IMR-90 (cell line): ENCODE measurements at regions not wholly inside any gene's neighbourhood (a gene's known extent, or its start where the extent isn't known, plus 50 kb on each side); places are given as distances from the start of the nearest gene placed in this dataset.

ENCODE experiments used
- ATAC-seq: fragments of 200-7000 bp; cut with Tn5 transposase; 2 replicates; pipeline ENCODE4 v1.9.1; 2020; ENCODE audit warnings: low read depth, mild to moderate bottlenecking, moderate library complexity
- BruUV-seq: library from RNA; stranded (reverse); fragments of 400-500 nt; replicated peaks from 2 replicates; lab custom pipeline; 2021; lab: Mats Ljungman, UMichigan
- CTCF ChIA-PET: fragments of 300-600 bp; formaldehyde crosslinking; extraction: SDS; loops from one replicate; lab custom pipeline; 2021; ENCODE audit warnings: antibody characterized with exemption; lab: Yijun Ruan, JAX
- POLR2A ChIA-PET: fragments of 300-600 bp; sonication (Branson Sonifier 250); formaldehyde crosslinking; loops from one replicate; lab custom pipeline; 2022; ENCODE audit warnings: antibody characterized with exemption; ENCODE audit not compliant: unreplicated experiment; lab: Charles Lee
- DNase-seq: peaks from one replicate; pipeline ENCODE4 v3.0.0; 2013
- H2AFZ ChIP-seq: replicated peaks from 2 replicates; pipeline ENCODE3; 2013; ENCODE audit warnings: low read length, mild to moderate bottlenecking; ENCODE audit not compliant: poor library complexity
- H2AK5ac ChIP-seq: 2 replicates; pipeline ENCODE4 v1.6.1; 2013; ENCODE audit warnings: low read depth, low read length, inconsistent platforms
- H2AK9ac ChIP-seq: replicated peaks from 2 replicates; pipeline ENCODE3; 2013; ENCODE audit warnings: mild to moderate bottlenecking, low read depth, low read length, moderate library complexity; ENCODE audit not compliant: poor library complexity
- H2BK120ac ChIP-seq: 2 replicates; pipeline ENCODE4 v1.6.1; 2013; ENCODE audit warnings: low read depth, low read length, inconsistent platforms
- H2BK15ac ChIP-seq: 3 replicates; pipeline ENCODE4 v1.6.1; 2013; ENCODE audit warnings: low read depth, low read length, inconsistent platforms
- H2BK20ac ChIP-seq: 2 replicates; pipeline ENCODE4 v1.6.1; 2013; ENCODE audit warnings: low read depth, mild to moderate bottlenecking, inconsistent platforms, low read length, moderate library complexity
- H2BK5ac ChIP-seq: 2 replicates; pipeline ENCODE4 v1.6.1; 2013; ENCODE audit warnings: mild to moderate bottlenecking, low read depth, low read length, inconsistent platforms; ENCODE audit not compliant: poor library complexity, severe bottlenecking
- H3K14ac ChIP-seq: replicated peaks from 2 replicates; pipeline ENCODE4 v1.6.1; 2013; ENCODE audit warnings: low read depth, low read length, inconsistent platforms
- H3K18ac ChIP-seq: 2 replicates; pipeline ENCODE4 v1.6.1; 2013; ENCODE audit warnings: low read depth, low read length, control low read depth
- H3K23ac ChIP-seq: 2 replicates; pipeline ENCODE4 v1.6.1; 2013; ENCODE audit warnings: low read depth, low read length, inconsistent platforms
- H3K27ac ChIP-seq: 2 replicates; pipeline ENCODE4 v1.5.1; 2013; ENCODE audit warnings: mild to moderate bottlenecking, control low read depth, low read length; ENCODE audit not compliant: insufficient read depth
- H3K27me3 ChIP-seq: 2 replicates; pipeline ENCODE4 v1.6.1; 2013; ENCODE audit warnings: low read length; ENCODE audit not compliant: control insufficient read depth, insufficient read depth
- H3K36me3 ChIP-seq: 2 replicates; pipeline ENCODE4 v1.6.1; 2013; ENCODE audit warnings: low read length, mixed read lengths; ENCODE audit not compliant: control insufficient read depth, insufficient read depth
- H3K4ac ChIP-seq: 2 replicates; pipeline ENCODE4 v1.6.1; 2013; ENCODE audit warnings: low read depth, low read length, inconsistent platforms
- H3K4me1 ChIP-seq: 2 replicates; pipeline ENCODE4 v1.6.1; 2013; ENCODE audit warnings: low read length, mixed read lengths; ENCODE audit not compliant: control insufficient read depth, insufficient read depth
- H3K4me2 ChIP-seq: 2 replicates; pipeline ENCODE4 v1.6.1; 2013; ENCODE audit warnings: low read depth, mild to moderate bottlenecking, control low read depth, low read length, moderate library complexity
- H3K4me3 ChIP-seq: 2 replicates; pipeline ENCODE4 v1.5.1; 2013; ENCODE audit warnings: low read depth, mild to moderate bottlenecking, control low read depth, low read length, moderate library complexity; ENCODE audit not compliant: insufficient read depth
- H3K56ac ChIP-seq: 2 replicates; pipeline ENCODE4 v1.6.1; 2013; ENCODE audit warnings: low read length, inconsistent platforms; ENCODE audit not compliant: insufficient read depth; ENCODE audit errors: extremely low read depth
- H3K79me1 ChIP-seq, 2 experiments: 2 replicates each; pipeline ENCODE4 v1.6.1; 2013; ENCODE audit warnings: low read length in 2 of 2, inconsistent platforms in 1 of 2, low read depth in 1 of 2
- H3K9ac ChIP-seq: 2 replicates; pipeline ENCODE4 v1.6.1; 2013; ENCODE audit warnings: low read depth, low read length, control low read depth
- H3K9me1 ChIP-seq: 2 replicates; pipeline ENCODE4 v1.6.1; 2013; ENCODE audit warnings: low read length, inconsistent platforms; ENCODE audit not compliant: insufficient read depth
- H3K9me3 ChIP-seq: 2 replicates; pipeline ENCODE4 v1.6.1; 2013; ENCODE audit warnings: low read length; ENCODE audit not compliant: control insufficient read depth, insufficient read depth
- H4K20me1 ChIP-seq: 2 replicates; pipeline ENCODE4 v1.6.1; 2013; ENCODE audit warnings: low read length, inconsistent platforms; ENCODE audit not compliant: insufficient read depth
- H4K5ac ChIP-seq: 2 replicates; pipeline ENCODE4 v1.6.1; 2013; ENCODE audit warnings: mild to moderate bottlenecking, low read depth, low read length, control low read depth
- H4K8ac ChIP-seq, 2 experiments: 2 replicates each; pipeline ENCODE4 v1.6.1; 2013; ENCODE audit warnings: low read depth in 2 of 2, low read length in 2 of 2, control low read depth in 1 of 2, inconsistent platforms in 1 of 2
- H4K91ac ChIP-seq: 2 replicates; pipeline ENCODE4 v1.6.1; 2013; ENCODE audit warnings: low read depth, low read length, inconsistent platforms; ENCODE audit not compliant: insufficient read depth
- BHLHE40 ChIP-seq: fragments of 150-350 bp; IDR thresholded peaks from 2 replicates; pipeline ENCODE4 v1.6.1; 2016; ENCODE audit warnings: mild to moderate bottlenecking, low read depth, low read length
- CEBPB ChIP-seq: IDR thresholded peaks from 2 replicates; pipeline ENCODE4 v1.6.1; 2012; ENCODE audit warnings: low read depth, low read length, improper control_type of control experiment
- CHD1 ChIP-seq: IDR thresholded peaks from 2 replicates; pipeline ENCODE4 v1.6.1; 2012; ENCODE audit warnings: low read depth, low read length, improper control_type of control experiment
- FOS ChIP-seq: fragments of 150-350 bp; IDR thresholded peaks from 2 replicates; pipeline ENCODE4 v1.6.1; 2016; ENCODE audit warnings: low read depth, low read length
- MAFK ChIP-seq: IDR thresholded peaks from 2 replicates; pipeline ENCODE4 v1.6.1; 2012; ENCODE audit warnings: low read depth, low read length, improper control_type of control experiment
- MAZ ChIP-seq: IDR thresholded peaks from 2 replicates; pipeline ENCODE4 v1.6.1; 2012; ENCODE audit warnings: low read depth, mild to moderate bottlenecking, low read length, improper control_type of control experiment, moderate library complexity, borderline replicate concordance
- MXI1 ChIP-seq: IDR thresholded peaks from 2 replicates; pipeline ENCODE4 v1.6.1; 2012; ENCODE audit warnings: low read depth, mild to moderate bottlenecking, low read length, moderate library complexity, borderline replicate concordance
- NFE2L2 ChIP-seq: fragments of 150-350 bp; IDR thresholded peaks from 2 replicates; pipeline ENCODE4 v1.6.1; 2016; ENCODE audit warnings: low read depth, mild to moderate bottlenecking, low read length
- POLR2A ChIP-seq: IDR thresholded peaks from 2 replicates; pipeline ENCODE4 v1.6.1; 2012; ENCODE audit warnings: mild to moderate bottlenecking, low read depth, low read length
- RAD21 ChIP-seq: IDR thresholded peaks from 2 replicates; pipeline ENCODE4 v1.6.1; 2012; ENCODE audit warnings: low read length, improper control_type of control experiment
- RCOR1 ChIP-seq: IDR thresholded peaks from 2 replicates; pipeline ENCODE4 v1.6.1; 2012; ENCODE audit warnings: mild to moderate bottlenecking, low read length, improper control_type of control experiment; ENCODE audit not compliant: insufficient replicate concordance
- RFX5 ChIP-seq: IDR thresholded peaks from 2 replicates; pipeline ENCODE4 v1.8.0; 2012; ENCODE audit warnings: low read depth, mild to moderate bottlenecking, low read length, moderate library complexity
- SMC3 ChIP-seq: fragments of 150-350 bp; IDR thresholded peaks from 2 replicates; pipeline ENCODE4 v1.6.1; 2016; ENCODE audit warnings: low read depth, mild to moderate bottlenecking, antibody characterized with exemption, low read length, moderate library complexity
- WGBS, 2 experiments: methylation state at CpG; one replicate each; pipeline versions ENCODE4 v1.1.5 to v1.1.7; 2013; ENCODE audit warnings: missing lambda C conversion rate in 2 of 2; ENCODE audit not compliant: insufficient read length in 1 of 2; ENCODE audit errors: extremely low coverage in 2 of 2; 5-methylcytosine and 5-hydroxymethylcytosine counted together
- dilution Hi-C: fragments of 300-500 bp; cut with HindIII; formaldehyde crosslinking; loops from one replicate; pipeline ENCODE4 v1.14.3; 2018; ENCODE audit warnings: low sequenced_read_pairs; ENCODE audit not compliant: unreplicated experiment
- in situ Hi-C: fragments of 300-500 bp; cut with MboI; formaldehyde crosslinking; loops from 3 replicates; pipeline ENCODE4 v1.14.3; 2019; ENCODE audit warnings: low sequenced_read_pairs, inconsistent platforms, mixed read lengths
- intact Hi-C: fragments of 100-400 bp; cut with micrococcal nuclease; formaldehyde crosslinking; loops from 2 replicates; pipeline ENCODE4 v1.10.0; 2022
- TF ChIP-seq, protein P1 (sequence below): fragments of 150-350 bp; IDR thresholded peaks from 2 replicates; pipeline ENCODE4 v1.6.1; 2016; ENCODE audit warnings: low read depth, mild to moderate bottlenecking, low read length, moderate library complexity, borderline replicate concordance
- TF ChIP-seq, protein P2 (sequence below): fragments of 150-350 bp; IDR thresholded peaks from 2 replicates; pipeline ENCODE4 v1.6.1; 2017; ENCODE audit warnings: mild to moderate bottlenecking, antibody characterized with exemption, low read length, low read depth
- TF ChIP-seq, protein P3 (sequence below): conservative IDR thresholded peaks from 2 replicates; pipeline ENCODE4 v1.5.1; 2012; ENCODE audit warnings: mild to moderate bottlenecking, low read depth, low read length, improper control_type of control experiment

GRCh38 chr5:57939771-57940170, 457.2 kb upstream of the ACTBL2 start:
- no peak overlapping the region for H3K9ac ChIP-seq
- no peak overlapping the region for H2AK9ac ChIP-seq
- ATAC-seq: no peak
- no peak overlapping the region for H3K18ac ChIP-seq
- no peaks in the 10 kb centered on the region for H3K27me3 ChIP-seq
- no peaks in the 10 kb centered on the region for H3K79me1 ChIP-seq
- H2BK20ac ChIP-seq: no peak overlapping the region
- no TSS peak for BruUV-seq
- H3K9me3 ChIP-seq: no peaks in the 10 kb centered on the region
- WGBS, 2 experiments: 100% methylated on average over 1 of the region's 3 CpGs; no CpG with 5 or more reads in 1 of the 2 experiments
- no peaks in the 10 kb centered on the region for H3K36me3 ChIP-seq
- H3K4ac ChIP-seq: no peak overlapping the region
- no peak overlapping the region for H3K14ac ChIP-seq
- no peak overlapping the region for H2BK120ac ChIP-seq
- no peaks in the 10 kb centered on the region for H4K20me1 ChIP-seq
- H3K4me1 ChIP-seq: no peaks in the 10 kb centered on the region; the same call in 1 of the 2 replicates
- no peak overlapping the region for H4K5ac ChIP-seq
- DNase-seq: no peak
- H2BK15ac ChIP-seq: no peak overlapping the region
- H2AK5ac ChIP-seq: no peak overlapping the region
- dilution Hi-C loops (no loop called here), in situ Hi-C loops (no loop called here), intact Hi-C loops (no loop called here)
- no peak overlapping the region for H3K56ac ChIP-seq
- ChIA-PET CTCF (interaction anchor here (0.6 kb wide), 1 partner anchor 20 kb away, joined by 3 read pairs; no protein-coding TSS in a partner anchor), POLR2A (no interaction called here)
- H2BK5ac ChIP-seq: no peak overlapping the region
- H4K8ac ChIP-seq: no peak overlapping the region
- TF ChIP-seq MAZ (no peak), NFE2L2 (no peak), MXI1 (no peak), POLR2A (no peak), SMC3 (no peak), FOS (no peak), MAFK (no peak), CHD1 (no peak), RFX5 (no peak), CEBPB (no peak), BHLHE40 (no peak), RCOR1 (no peak), RAD21 (no peak)
- TF ChIP-seq, protein P1, sequence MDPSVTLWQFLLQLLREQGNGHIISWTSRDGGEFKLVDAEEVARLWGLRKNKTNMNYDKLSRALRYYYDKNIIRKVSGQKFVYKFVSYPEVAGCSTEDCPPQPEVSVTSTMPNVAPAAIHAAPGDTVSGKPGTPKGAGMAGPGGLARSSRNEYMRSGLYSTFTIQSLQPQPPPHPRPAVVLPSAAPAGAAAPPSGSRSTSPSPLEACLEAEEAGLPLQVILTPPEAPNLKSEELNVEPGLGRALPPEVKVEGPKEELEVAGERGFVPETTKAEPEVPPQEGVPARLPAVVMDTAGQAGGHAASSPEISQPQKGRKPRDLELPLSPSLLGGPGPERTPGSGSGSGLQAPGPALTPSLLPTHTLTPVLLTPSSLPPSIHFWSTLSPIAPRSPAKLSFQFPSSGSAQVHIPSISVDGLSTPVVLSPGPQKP: no peak
- TF ChIP-seq, protein P2, sequence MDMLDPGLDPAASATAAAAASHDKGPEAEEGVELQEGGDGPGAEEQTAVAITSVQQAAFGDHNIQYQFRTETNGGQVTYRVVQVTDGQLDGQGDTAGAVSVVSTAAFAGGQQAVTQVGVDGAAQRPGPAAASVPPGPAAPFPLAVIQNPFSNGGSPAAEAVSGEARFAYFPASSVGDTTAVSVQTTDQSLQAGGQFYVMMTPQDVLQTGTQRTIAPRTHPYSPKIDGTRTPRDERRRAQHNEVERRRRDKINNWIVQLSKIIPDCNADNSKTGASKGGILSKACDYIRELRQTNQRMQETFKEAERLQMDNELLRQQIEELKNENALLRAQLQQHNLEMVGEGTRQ: no peak
- TF ChIP-seq, protein P3, sequence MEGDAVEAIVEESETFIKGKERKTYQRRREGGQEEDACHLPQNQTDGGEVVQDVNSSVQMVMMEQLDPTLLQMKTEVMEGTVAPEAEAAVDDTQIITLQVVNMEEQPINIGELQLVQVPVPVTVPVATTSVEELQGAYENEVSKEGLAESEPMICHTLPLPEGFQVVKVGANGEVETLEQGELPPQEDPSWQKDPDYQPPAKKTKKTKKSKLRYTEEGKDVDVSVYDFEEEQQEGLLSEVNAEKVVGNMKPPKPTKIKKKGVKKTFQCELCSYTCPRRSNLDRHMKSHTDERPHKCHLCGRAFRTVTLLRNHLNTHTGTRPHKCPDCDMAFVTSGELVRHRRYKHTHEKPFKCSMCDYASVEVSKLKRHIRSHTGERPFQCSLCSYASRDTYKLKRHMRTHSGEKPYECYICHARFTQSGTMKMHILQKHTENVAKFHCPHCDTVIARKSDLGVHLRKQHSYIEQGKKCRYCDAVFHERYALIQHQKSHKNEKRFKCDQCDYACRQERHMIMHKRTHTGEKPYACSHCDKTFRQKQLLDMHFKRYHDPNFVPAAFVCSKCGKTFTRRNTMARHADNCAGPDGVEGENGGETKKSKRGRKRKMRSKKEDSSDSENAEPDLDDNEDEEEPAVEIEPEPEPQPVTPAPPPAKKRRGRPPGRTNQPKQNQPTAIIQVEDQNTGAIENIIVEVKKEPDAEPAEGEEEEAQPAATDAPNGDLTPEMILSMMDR: no peak
- H3K27ac ChIP-seq: no peak overlapping the region
- no peak overlapping the region for H4K91ac ChIP-seq
- H2AFZ ChIP-seq: no peak overlapping the region
- no peaks in the 10 kb centered on the region for H3K9me1 ChIP-seq
- no peak overlapping the region for H3K4me2 ChIP-seq
- no peak overlapping the region for H3K23ac ChIP-seq
- no peak overlapping the region for H3K4me3 ChIP-seq
